ENCODE measurements at regions not wholly inside any gene's neighbourhood (a gene's known extent, or its start where the extent isn't known, plus 50 kb on each side); places are given as distances from the start of the nearest gene placed in this dataset.

DNA sequence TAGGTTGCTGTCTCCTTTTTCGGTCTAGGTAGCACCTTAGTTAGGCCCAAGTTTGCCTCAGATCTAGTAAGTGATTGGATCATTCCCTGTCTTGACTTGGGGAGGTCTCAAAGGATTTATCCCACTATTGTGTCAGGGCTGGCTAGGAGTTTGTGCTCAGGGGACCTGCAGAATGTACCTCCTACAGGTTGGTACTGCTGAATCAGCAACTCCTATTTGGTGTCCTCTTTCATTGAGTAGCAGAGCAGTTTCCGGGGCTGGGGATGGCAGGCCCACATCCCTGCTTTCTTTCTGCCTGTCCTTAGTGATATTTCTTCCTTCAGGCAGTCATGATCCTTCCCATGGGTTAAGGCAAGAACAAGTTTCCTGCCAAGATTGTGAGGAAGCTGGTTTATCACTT is 192.9 kb upstream of the CCNH start:
- TF ChIP-seq, protein P1, sequence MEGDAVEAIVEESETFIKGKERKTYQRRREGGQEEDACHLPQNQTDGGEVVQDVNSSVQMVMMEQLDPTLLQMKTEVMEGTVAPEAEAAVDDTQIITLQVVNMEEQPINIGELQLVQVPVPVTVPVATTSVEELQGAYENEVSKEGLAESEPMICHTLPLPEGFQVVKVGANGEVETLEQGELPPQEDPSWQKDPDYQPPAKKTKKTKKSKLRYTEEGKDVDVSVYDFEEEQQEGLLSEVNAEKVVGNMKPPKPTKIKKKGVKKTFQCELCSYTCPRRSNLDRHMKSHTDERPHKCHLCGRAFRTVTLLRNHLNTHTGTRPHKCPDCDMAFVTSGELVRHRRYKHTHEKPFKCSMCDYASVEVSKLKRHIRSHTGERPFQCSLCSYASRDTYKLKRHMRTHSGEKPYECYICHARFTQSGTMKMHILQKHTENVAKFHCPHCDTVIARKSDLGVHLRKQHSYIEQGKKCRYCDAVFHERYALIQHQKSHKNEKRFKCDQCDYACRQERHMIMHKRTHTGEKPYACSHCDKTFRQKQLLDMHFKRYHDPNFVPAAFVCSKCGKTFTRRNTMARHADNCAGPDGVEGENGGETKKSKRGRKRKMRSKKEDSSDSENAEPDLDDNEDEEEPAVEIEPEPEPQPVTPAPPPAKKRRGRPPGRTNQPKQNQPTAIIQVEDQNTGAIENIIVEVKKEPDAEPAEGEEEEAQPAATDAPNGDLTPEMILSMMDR (conservative IDR thresholded peaks at IDR 0.05 in 1 of 2, IDR thresholded peaks at IDR 0.05 in 1 of 2; ENCODE audit: extremely low read depth in 1 of 2, insufficient read depth in 1 of 2, low read depth in 1 of 2, low read length in 2 of 2), result no peak
- TF ChIP-seq EZH2 (IDR thresholded peaks at IDR 0.05; ENCODE audit: borderline replicate concordance, low read length), result no peak
